HG03469 (cell line): ENCODE measurements at regions not wholly inside any gene's neighbourhood (a gene's known extent, or its start where the extent isn't known, plus 50 kb on each side); places are given as distances from the start of the nearest gene placed in this dataset.

Experiments
- ATAC-seq: cut with Tn5 transposase; IDR thresholded peaks from one replicate; pipeline ENCODE4 v1.9.1; 2021; ENCODE audit warnings: mild to moderate bottlenecking, moderate library complexity, moderate number of reproducible peaks; ENCODE audit not compliant: unreplicated experiment

GRCh38 chr5:103433211-103433610 is 129.4 kb downstream of the NUDT12 start:
- no peak for ATAC-seq

DNA sequence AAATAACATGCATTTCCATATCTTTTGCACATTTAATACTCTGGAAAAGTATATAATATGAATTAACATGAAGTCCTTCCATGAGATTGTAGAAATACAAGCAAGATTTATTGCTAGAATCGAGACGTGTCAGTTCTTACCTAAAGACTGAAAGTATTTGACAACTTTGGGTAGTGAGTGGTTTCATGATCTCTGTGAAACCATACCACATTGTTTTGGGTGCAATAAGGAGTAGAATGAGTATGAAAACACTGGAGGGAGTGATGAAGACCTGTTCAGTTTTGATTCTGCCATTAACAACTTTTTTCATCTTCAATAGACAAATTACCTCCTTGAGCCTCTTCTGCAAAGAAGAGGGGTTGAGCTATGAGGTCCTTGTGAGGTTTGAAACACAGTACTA is 133.7 kb downstream of the NUDT12 start:
- ATAC-seq: no peak

- no peak for ATAC-seq
Observed at GRCh38 chr5:103428411-103428871, 134.1 kb downstream of the NUDT12 start.

GRCh38 chr5:103427326-103427725 is 135.3 kb downstream of the NUDT12 start:
- ATAC-seq: no peak

- no peak for ATAC-seq
Observed at GRCh38 chr5:103425686-103426454, 136.7 kb downstream of the NUDT12 start.

GRCh38 chr5:103424453-103425205 is 138.0 kb downstream of the NUDT12 start:
- ATAC-seq: peak; percentile 53

GRCh38 chr5:103424026-103424425 is 138.6 kb downstream of the NUDT12 start:
- no peak for ATAC-seq

GRCh38 chr5:103422756-103423155 is 139.8 kb downstream of the NUDT12 start:
- no peak for ATAC-seq

DNA sequence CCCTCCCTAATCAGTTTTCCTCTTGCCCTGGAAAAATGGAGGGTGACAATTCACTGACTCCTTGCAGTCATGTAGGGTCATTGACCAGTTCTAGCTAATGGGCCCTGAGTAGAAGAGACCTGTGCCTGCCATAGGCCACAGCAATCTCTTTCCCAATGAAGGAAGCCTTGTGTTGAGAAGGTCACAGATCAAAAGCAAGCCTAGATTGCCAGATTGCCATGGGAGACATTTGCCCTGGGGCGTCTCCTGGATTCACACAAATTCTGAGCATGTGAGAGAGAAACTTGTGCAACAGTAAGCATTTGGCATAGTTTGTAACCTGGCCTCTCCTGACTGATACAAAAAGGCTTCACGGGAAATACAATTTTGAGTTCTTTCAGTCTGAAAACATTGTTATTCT is 148.0 kb downstream of the NUDT12 start:
- no peak for ATAC-seq

DNA sequence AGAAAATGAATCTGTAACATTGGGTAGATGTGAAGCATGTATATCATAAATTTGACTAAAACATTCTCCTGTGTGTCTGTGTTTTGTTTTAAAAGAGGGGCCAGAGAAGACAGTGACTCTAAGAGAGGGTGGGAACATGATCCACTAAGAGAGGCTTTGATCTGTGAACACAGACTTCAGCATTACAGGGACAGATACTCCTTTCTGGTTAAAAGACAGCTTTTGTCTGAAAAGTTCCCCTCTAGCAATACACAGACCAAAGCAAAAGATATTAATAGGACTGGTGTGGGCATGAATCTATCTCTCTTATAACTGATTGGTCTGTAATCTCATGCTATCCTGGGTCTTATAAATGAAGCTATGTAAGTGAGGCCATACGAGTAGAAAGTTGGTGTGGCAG is 150.9 kb downstream of the NUDT12 start:
- no peak for ATAC-seq

DNA sequence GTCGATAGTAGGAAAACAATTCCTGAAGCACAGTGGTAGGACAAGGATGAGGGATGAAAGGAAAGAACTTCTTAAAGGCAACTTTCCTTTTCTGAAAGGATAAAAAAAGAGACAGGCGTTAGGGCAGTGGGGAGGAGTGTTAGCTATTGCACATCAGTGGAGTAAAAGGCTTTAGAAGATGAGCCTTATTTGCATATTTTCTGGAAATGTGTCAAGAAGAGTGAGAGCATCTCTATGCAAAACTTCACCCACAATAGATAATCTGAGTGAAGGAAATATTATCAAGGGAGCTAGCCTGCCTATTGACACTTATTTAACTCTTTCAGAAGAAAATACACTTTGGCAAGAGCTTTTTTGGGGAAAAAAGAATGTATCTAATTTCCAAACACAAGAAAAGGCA is 151.6 kb downstream of the MACIR start:
- ATAC-seq: peak; percentile 97

GRCh38 chr5:103409013-103409670 is 150.6 kb downstream of the MACIR start:
- no peak for ATAC-seq

DNA sequence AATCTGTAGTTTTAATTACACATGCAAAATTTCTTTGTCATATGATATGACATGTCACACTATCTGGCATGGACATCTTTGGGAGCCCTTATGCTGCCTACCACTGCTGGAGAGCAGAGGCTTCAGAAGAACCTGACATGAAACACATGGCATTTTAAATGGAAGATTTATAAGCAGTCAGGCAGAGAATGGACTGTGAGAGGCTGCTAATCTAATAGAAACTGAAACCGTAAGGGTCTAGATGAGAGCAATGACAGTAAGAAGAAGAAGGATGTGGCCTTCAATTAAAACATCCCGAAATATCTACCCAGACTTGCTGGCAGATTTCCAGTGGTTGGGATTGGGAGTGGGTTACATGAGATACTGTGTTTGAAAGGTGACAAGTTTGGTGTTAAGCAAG is 149.8 kb downstream of the MACIR start:
- ATAC-seq: no peak

DNA sequence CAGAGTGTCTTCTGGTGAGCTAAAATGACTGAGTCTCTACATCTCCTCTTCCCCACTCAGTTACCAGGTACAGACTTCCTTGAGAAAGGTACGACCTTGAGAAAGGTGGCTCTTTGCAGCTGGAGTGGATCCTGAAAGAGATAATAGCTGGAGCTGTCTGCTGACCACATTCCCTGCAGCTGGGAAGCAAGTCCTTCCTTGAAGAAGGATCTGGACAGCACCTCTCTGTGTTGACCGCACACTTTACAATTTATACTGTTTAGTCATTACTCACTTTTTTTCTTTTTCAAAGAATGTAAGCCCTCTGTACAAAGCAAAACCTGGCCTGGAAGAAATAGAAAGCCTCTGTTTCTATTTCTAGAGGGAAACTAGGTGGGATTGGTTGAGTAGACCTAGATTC is 148.8 kb downstream of the MACIR start:
- ATAC-seq: no peak

DNA sequence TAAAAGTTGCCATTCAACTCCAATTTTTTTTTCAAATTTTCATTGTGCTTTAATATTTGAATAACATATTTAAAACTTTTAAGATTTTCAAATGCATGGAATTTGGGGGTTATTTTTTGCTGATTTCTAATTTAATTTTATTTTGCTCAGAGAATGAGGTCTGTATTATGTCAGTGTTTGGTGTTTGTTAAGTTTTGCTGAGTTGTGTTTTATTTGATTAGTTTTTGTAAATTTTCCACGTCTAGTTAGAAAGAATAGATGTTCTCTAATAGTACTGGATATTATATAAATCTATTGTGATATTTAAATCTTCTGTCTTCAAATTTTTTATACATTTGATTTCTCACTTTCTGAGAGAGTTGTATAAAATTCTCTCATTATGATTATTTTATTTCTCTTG is 145.9 kb downstream of the MACIR start:
- ATAC-seq: no peak

GRCh38 chr5:103402851-103403250 is 144.3 kb downstream of the MACIR start:
- no peak for ATAC-seq

DNA sequence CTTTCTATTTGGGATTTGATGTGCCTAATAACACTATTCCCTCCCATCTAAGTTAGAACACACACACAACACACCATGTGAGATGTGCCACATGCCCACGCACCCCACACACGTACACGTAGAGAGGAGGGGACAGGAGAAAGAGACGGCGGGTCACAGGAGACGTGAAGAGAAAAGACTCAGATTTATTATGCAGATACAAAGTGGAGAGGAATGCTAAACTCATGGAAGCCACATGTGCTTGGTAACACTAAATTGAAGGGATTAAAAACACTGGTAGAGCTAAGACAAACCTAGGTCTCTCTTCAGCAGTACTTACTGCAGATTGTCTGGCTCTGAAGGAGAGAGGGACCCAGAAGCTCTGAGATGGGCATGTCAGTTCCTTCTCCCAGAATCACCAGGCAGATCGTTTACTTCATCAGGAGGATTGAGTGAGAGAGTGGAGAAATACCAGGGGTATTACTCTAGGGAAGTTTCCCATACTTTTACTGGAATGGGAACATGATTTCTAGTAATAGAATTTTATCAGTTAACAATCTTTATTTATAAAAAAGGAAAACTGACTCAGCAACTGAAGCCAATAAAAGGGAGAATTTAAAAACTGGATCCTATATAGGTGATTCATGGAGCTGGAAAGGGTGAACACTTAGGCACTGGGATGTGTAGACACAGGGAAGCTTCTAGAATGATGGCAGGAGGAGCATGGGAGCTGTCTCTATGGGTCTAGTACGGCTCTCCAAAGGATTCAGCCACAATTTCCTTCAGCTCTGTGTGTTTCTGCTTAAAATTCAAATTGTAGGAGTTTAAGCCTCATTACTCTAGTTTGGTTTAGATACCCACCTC is 139.4 kb downstream of the MACIR start:
- ATAC-seq: no peak

DNA sequence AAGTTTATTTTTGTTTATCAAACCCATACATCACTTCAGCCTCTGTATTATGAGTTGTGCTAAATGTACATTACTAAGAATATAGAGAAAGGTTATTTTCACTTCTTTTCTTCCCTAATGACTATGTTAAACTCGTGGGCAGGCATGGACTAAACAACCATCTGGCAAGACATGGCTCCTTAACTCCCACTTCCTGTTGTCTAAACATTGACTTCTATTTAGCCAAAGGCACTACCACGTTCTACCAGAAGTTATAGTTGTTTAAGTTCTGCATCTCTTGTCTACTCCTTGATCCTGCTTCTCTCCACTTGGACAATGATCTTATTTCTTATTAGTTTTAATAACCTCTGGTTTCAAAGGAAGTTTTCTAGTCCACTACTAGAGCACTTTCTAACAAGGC is 136.1 kb downstream of the MACIR start:
- no peak for ATAC-seq

DNA sequence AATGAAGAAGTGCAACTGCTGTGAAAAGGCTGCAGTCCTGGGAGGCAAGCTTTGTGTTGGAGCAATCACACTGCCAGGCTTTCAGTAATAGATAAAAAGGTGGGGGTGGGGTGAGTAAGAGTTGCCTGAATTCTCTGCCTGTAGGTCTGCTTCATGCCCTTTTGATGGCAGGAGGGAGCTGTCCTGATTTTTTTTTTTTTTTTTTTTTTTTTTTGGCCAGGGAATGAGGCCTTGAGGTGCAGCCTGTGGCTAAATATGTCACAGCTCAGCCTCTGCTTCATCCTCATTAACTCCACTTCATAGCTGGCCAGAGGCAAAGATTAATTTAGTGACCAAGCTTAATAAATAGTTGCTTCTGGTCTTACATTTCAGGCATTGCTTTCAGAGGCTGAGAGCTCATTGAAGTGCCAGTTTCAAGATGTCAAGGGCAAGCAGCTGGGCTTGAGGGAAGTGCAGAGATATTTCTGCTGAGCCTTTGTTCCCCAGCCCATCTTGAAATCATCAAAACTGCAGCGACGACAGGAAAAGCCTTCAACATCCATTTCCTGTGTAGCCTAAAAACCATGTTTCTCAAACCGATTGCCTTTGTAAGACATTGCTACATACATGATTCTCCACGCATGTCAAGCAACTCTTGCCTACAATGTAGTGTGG is 134.7 kb downstream of the MACIR start:
- ATAC-seq: no peak

GRCh38 chr5:103391659-103392058 is 133.1 kb downstream of the MACIR start:
- ATAC-seq: no peak
